Neuronal stem cell (in vitro differentiated cells): ENCODE measurements at regions not wholly inside any gene's neighbourhood (a gene's known extent, or its start where the extent isn't known, plus 50 kb on each side); places are given as distances from the start of the nearest gene placed in this dataset.

ENCODE experiments used
- DNase-seq: peaks from one replicate; pipeline ENCODE4 v3.0.0-alpha.2; 2013; ENCODE audit warnings: low spot score
- H2AFZ ChIP-seq: one replicate; pipeline ENCODE4 v1.6.1; 2013; ENCODE audit warnings: mild to moderate bottlenecking, low read length, inconsistent platforms
- H2AK5ac ChIP-seq: 2 replicates; pipeline ENCODE4 v1.6.1; 2013; ENCODE audit warnings: low read depth, mild to moderate bottlenecking, inconsistent platforms, low read length, moderate library complexity, mixed read lengths
- H2BK120ac ChIP-seq: 2 replicates; pipeline ENCODE4 v1.6.1; 2013; ENCODE audit warnings: low read depth, mild to moderate bottlenecking, inconsistent platforms, low read length, moderate library complexity, mixed read lengths
- H2BK12ac ChIP-seq: one replicate; pipeline ENCODE4 v1.6.1; 2013; ENCODE audit warnings: low read length, inconsistent platforms
- H2BK15ac ChIP-seq: 2 replicates; pipeline ENCODE4 v1.6.1; 2013; ENCODE audit warnings: mild to moderate bottlenecking, low read length, inconsistent platforms, mixed read lengths
- H2BK5ac ChIP-seq: one replicate; pipeline ENCODE4 v1.6.1; 2013; ENCODE audit warnings: inconsistent platforms, mild to moderate bottlenecking, low read length, moderate library complexity
- H3K14ac ChIP-seq: one replicate; pipeline ENCODE4 v1.6.1; 2013; ENCODE audit warnings: low read length, inconsistent platforms
- H3K18ac ChIP-seq: 2 replicates; pipeline ENCODE4 v1.6.1; 2013; ENCODE audit warnings: low read length, inconsistent platforms
- H3K23ac ChIP-seq: 2 replicates; pipeline ENCODE4 v1.6.1; 2013; ENCODE audit warnings: low read depth, mild to moderate bottlenecking, mixed read lengths, low read length, inconsistent platforms; ENCODE audit not compliant: poor library complexity
- H3K27ac ChIP-seq: replicated peaks from 3 replicates; pipeline ENCODE4 v1.5.1; 2013; ENCODE audit warnings: low read length, inconsistent platforms
- H3K27me3 ChIP-seq, 3 experiments: 2 replicates each; pipeline ENCODE4 v1.6.1; 2013; ENCODE audit warnings: low read length in 3 of 3, mild to moderate bottlenecking in 2 of 3, inconsistent platforms in 1 of 3, low read depth in 1 of 3, mixed read lengths in 1 of 3, moderate library complexity in 1 of 3; ENCODE audit not compliant: control insufficient read depth in 3 of 3, insufficient read depth in 3 of 3
- H3K36me3 ChIP-seq, 2 donors: replicated peaks in 1 of 2; 2 replicates each; pipeline ENCODE4 v1.6.1; 2013; ENCODE audit warnings: low read length in 2 of 2; ENCODE audit not compliant: control insufficient read depth in 2 of 2, insufficient read depth in 2 of 2
- H3K4ac ChIP-seq: 2 replicates; pipeline ENCODE4 v1.6.1; 2013; ENCODE audit warnings: inconsistent platforms, mild to moderate bottlenecking, low read length, moderate library complexity
- H3K4me1 ChIP-seq, 2 donors: 1 replicate in 1 of 2; 2 replicates in 1 of 2; pipeline ENCODE4 v1.6.1; 2013; ENCODE audit warnings: low read length in 2 of 2, low read depth in 1 of 2; ENCODE audit not compliant: control insufficient read depth in 2 of 2, insufficient read depth in 1 of 2
- H3K4me2 ChIP-seq: one replicate; pipeline ENCODE4 v1.6.1; 2013; ENCODE audit warnings: mild to moderate bottlenecking, low read length, inconsistent platforms; ENCODE audit not compliant: insufficient read depth, poor library complexity, severe bottlenecking
- H3K4me3 ChIP-seq, 2 donors: 2 replicates each; pipeline ENCODE4 v1.5.1; 2013; ENCODE audit warnings: low read length in 2 of 2, mild to moderate bottlenecking in 2 of 2, inconsistent platforms in 1 of 2, moderate library complexity in 1 of 2
- H3K79me1 ChIP-seq: one replicate; pipeline ENCODE4 v1.6.1; 2013; ENCODE audit warnings: low read depth, mild to moderate bottlenecking, inconsistent platforms, low read length, moderate library complexity
- H3K9ac ChIP-seq: one replicate; pipeline ENCODE4 v1.6.1; 2013; ENCODE audit warnings: mild to moderate bottlenecking, low read depth, low read length, inconsistent platforms; ENCODE audit not compliant: poor library complexity
- H3K9me3 ChIP-seq, 2 donors: replicated peaks in 1 of 2; 2 replicates each; pipeline versions ENCODE3 to v1.6.1; 2013; ENCODE audit warnings: low read length in 2 of 2, mild to moderate bottlenecking in 2 of 2, inconsistent platforms in 1 of 2, low read depth in 1 of 2, mixed read lengths in 1 of 2, moderate library complexity in 1 of 2; ENCODE audit not compliant: control insufficient read depth in 2 of 2, insufficient read depth in 1 of 2
- H4K8ac ChIP-seq: one replicate; pipeline ENCODE4 v1.6.1; 2013; ENCODE audit warnings: low read depth, mild to moderate bottlenecking, inconsistent platforms, low read length, moderate library complexity
- H4K91ac ChIP-seq: one replicate; pipeline ENCODE4 v1.6.1; 2013; ENCODE audit warnings: low read length, low read depth, mild to moderate bottlenecking, inconsistent platforms; ENCODE audit not compliant: poor library complexity
- WGBS, 2 donors: extraction: QIAGEN DNeasy Blood & Tissue Kit; methylation state at CpG; one replicate each; pipeline ENCODE4 v1.1.7; 2013; ENCODE audit warnings: missing lambda C conversion rate in 2 of 2, mixed read lengths in 1 of 2; ENCODE audit not compliant: insufficient read length in 2 of 2, insufficient replicate concordance in 1 of 2; ENCODE audit errors: extremely low coverage in 2 of 2; 5-methylcytosine and 5-hydroxymethylcytosine counted together

GRCh38 chr3:176321099-176321498 is 876.2 kb downstream of the TBL1XR1 start:
- Histone ChIP-seq H3K4me3 (no peak overlapping the region), H3K4ac (no peak overlapping the region), H2AFZ (no peak overlapping the region), H3K79me1 (no peaks in the 10 kb centered on the region), H4K8ac (no peak overlapping the region), H2BK12ac (no peak overlapping the region), H4K91ac (no peak overlapping the region), H3K23ac (no peak overlapping the region), H2BK5ac (no peak overlapping the region), H3K4me2 (no peak overlapping the region), H3K27me3 (no peaks in the 10 kb centered on the region), H2BK120ac (no peak overlapping the region), H3K14ac (no peak overlapping the region), H3K36me3 (no peaks in the 10 kb centered on the region), H3K4me1 (no peaks in the 10 kb centered on the region), H3K9me3 (no peaks in the 10 kb centered on the region), H2BK15ac (no peak overlapping the region), H2AK5ac (no peak overlapping the region), H3K18ac (no peak overlapping the region), H3K9ac (no peak overlapping the region), H3K27ac (no peak overlapping the region)
- WGBS, 2 donors = no CpG with 5 or more reads among the region's 2 CpGs
- no peak for DNase-seq

GRCh38 chr3:176313426-176313825 is 883.9 kb downstream of the TBL1XR1 start:
- Histone ChIP-seq H2AK5ac (no peak overlapping the region), H3K4me3 (no peak overlapping the region), H3K9me3 (no peaks in the 10 kb centered on the region), H3K4ac (no peak overlapping the region), H3K27me3 (no peaks in the 10 kb centered on the region), H2BK12ac (no peak overlapping the region), H2BK120ac (no peak overlapping the region), H2BK15ac (no peak overlapping the region), H3K9ac (no peak overlapping the region), H2AFZ (no peak overlapping the region), H3K79me1 (no peaks in the 10 kb centered on the region), H2BK5ac (no peak overlapping the region), H3K23ac (no peak overlapping the region), H3K4me2 (no peak overlapping the region), H3K18ac (no peak overlapping the region), H3K36me3 (no peaks in the 10 kb centered on the region), H4K91ac (no peak overlapping the region), H3K14ac (no peak overlapping the region), H3K4me1 (no peaks in the 10 kb centered on the region), H4K8ac (no peak overlapping the region), H3K27ac (no peak overlapping the region)
- no peak for DNase-seq
- WGBS, 2 donors = no CpG with 5 or more reads among the region's 3 CpGs

- Histone ChIP-seq H3K14ac (no peak overlapping the region), H4K8ac (no peak overlapping the region), H3K4ac (no peak overlapping the region), H3K9ac (no peak overlapping the region), H4K91ac (no peak overlapping the region), H2BK120ac (no peak overlapping the region), H2BK15ac (no peak overlapping the region), H3K18ac (no peak overlapping the region), H3K27ac (no peak overlapping the region), H2AFZ (no peak overlapping the region), H3K79me1 (no peaks in the 10 kb centered on the region), H3K23ac (no peak overlapping the region), H2BK5ac (no peak overlapping the region), H3K4me2 (no peak overlapping the region), H3K4me3 (no peak overlapping the region), H2BK12ac (no peak overlapping the region), H2AK5ac (no peak overlapping the region), H3K9me3 (no peaks in the 10 kb centered on the region), H3K4me1 (no peaks in the 10 kb centered on the region), H3K36me3 (no peaks in the 10 kb centered on the region), H3K27me3 (no peaks in the 10 kb centered on the region)
- DNase-seq = no peak
- no CpG with 5 or more reads among the region's 4 CpGs for WGBS, 2 donors
These were observed 886.6 kb downstream of the TBL1XR1 start for GRCh38 chr3:176310641-176311040.

GRCh38 chr3:176302271-176302670 is 895.0 kb downstream of the TBL1XR1 start:
- Histone ChIP-seq H3K36me3 (no peaks in the 10 kb centered on the region), H2BK12ac (no peak overlapping the region), H2AK5ac (no peak overlapping the region), H3K9me3 (no peaks in the 10 kb centered on the region), H4K8ac (no peak overlapping the region), H3K4ac (no peak overlapping the region), H3K23ac (no peak overlapping the region), H3K4me2 (no peak overlapping the region), H3K4me1 (peaks cover 0 to 7% of the 10 kb centered on the region in 2 donors), H2BK120ac (no peak overlapping the region), H3K79me1 (no peaks in the 10 kb centered on the region), H3K4me3 (no peak overlapping the region), H3K9ac (no peak overlapping the region), H4K91ac (no peak overlapping the region), H3K27me3 (no peaks in the 10 kb centered on the region), H3K27ac (no peak overlapping the region), H2BK15ac (no peak overlapping the region), H3K14ac (no peak overlapping the region), H3K18ac (no peak overlapping the region), H2BK5ac (no peak overlapping the region), H2AFZ (no peak overlapping the region)
- WGBS, 2 donors = no CpG with 5 or more reads among the region's 2 CpGs
- no peak for DNase-seq
